DOHH2 (cell line): ENCODE measurements at regions not wholly inside any gene's neighbourhood (a gene's known extent, or its start where the extent isn't known, plus 50 kb on each side); places are given as distances from the start of the nearest gene placed in this dataset.

ENCODE experiments used
- H3F3A ChIP-seq: fragments of 200-600 bp; sonication (generic), shearing (Covaris generic); 2 replicates; pipeline ENCODE4 v1.6.0; 2016; ENCODE audit warnings: antibody characterized with exemption, mild to moderate bottlenecking; ENCODE audit not compliant: control insufficient read depth, insufficient read depth
- H3K27ac ChIP-seq: fragments of 200-600 bp; sonication (generic); 2 replicates; pipeline ENCODE4 v1.5.1; 2014; ENCODE audit warnings: low read depth, mild to moderate bottlenecking, low read length, moderate library complexity
- H3K27me3 ChIP-seq: fragments of 200-600 bp; sonication (generic); 2 replicates; pipeline ENCODE4 v1.6.1; 2014; ENCODE audit warnings: mild to moderate bottlenecking, low read length, mixed read lengths; ENCODE audit not compliant: control insufficient read depth
- H3K36me3 ChIP-seq: fragments of 200-600 bp; sonication (generic); 2 replicates; pipeline ENCODE4 v1.6.1; 2014; ENCODE audit warnings: mild to moderate bottlenecking, low read length, moderate library complexity, mixed read lengths; ENCODE audit not compliant: control insufficient read depth
- H3K4me1 ChIP-seq: fragments of 200-600 bp; sonication (generic); 2 replicates; pipeline ENCODE4 v1.6.1; 2014; ENCODE audit warnings: mild to moderate bottlenecking, low read length, mixed read lengths; ENCODE audit not compliant: control insufficient read depth
- H3K4me2 ChIP-seq: fragments of 200-600 bp; sonication (generic); 2 replicates; pipeline ENCODE4 v1.6.0; 2014; ENCODE audit warnings: mild to moderate bottlenecking, low read length, moderate library complexity
- H3K4me3 ChIP-seq: fragments of 200-600 bp; sonication (generic); 2 replicates; pipeline ENCODE4 v1.5.1; 2014; ENCODE audit warnings: mild to moderate bottlenecking, low read length, mixed read lengths
- H3K79me2 ChIP-seq: fragments of 200-600 bp; sonication (generic); 2 replicates; pipeline ENCODE4 v1.6.1; 2014; ENCODE audit warnings: mild to moderate bottlenecking, low read length, mixed read lengths; ENCODE audit not compliant: control insufficient read depth
- H3K9me2 ChIP-seq: fragments of 200-600 bp; sonication (generic); replicated peaks from 2 replicates; pipeline ENCODE4 v1.6.1; 2014; ENCODE audit warnings: mild to moderate bottlenecking, low read length, mixed read lengths; ENCODE audit not compliant: control insufficient read depth
- H3K9me3 ChIP-seq: fragments of 200-600 bp; sonication (generic); 2 replicates; pipeline ENCODE4 v1.6.1; 2014; ENCODE audit warnings: antibody characterized with exemption, low read length, mixed read lengths; ENCODE audit not compliant: control insufficient read depth, insufficient read depth
- H4K20me1 ChIP-seq: fragments of 200-600 bp; sonication (generic); 2 replicates; pipeline ENCODE4 v1.6.0; 2014; ENCODE audit warnings: low read depth, mild to moderate bottlenecking, antibody characterized with exemption, low read length, moderate library complexity; ENCODE audit not compliant: control insufficient read depth, insufficient read depth
- CTCF ChIP-seq: fragments of 200-600 bp; sonication (generic); IDR thresholded peaks from one replicate; pipeline ENCODE4 v1.5.1; 2014; ENCODE audit warnings: antibody characterized with exemption, mild to moderate bottlenecking, low read depth, low read length; ENCODE audit not compliant: poor library complexity, severe bottlenecking
- EZH2phosphoT487 ChIP-seq: fragments of 200-600 bp; sonication (generic); IDR thresholded peaks from 2 replicates; pipeline ENCODE4 v1.6.1; 2017; ENCODE audit warnings: borderline replicate concordance, mild to moderate bottlenecking, antibody characterized with exemption, low read length, moderate library complexity, mixed read lengths

GRCh38 chr11:35066030-35066429 lies 72.9 kb upstream of the CD44 start:
- H3K9me3 ChIP-seq = 0 out of 2 replicates have a peak, but pooled peaks cover 3% of the 10 kb centered on the region
- H3K27ac ChIP-seq = no peak overlapping the region
- H3K36me3 ChIP-seq = no peaks in the 10 kb centered on the region
- no peak overlapping the region for H3K4me2 ChIP-seq
- H3K9me2 ChIP-seq = no peaks in the 10 kb centered on the region
- H3K79me2 ChIP-seq = no peaks in the 10 kb centered on the region
- no peak overlapping the region for H3K4me3 ChIP-seq
- peaks cover 6% of the 10 kb centered on the region for H3K4me1 ChIP-seq
- no peaks in the 10 kb centered on the region for H3F3A ChIP-seq
- no peaks in the 10 kb centered on the region for H3K27me3 ChIP-seq
- TF ChIP-seq CTCF (no peak), EZH2phosphoT487 (no peak)
- no peaks in the 10 kb centered on the region for H4K20me1 ChIP-seq

DNA sequence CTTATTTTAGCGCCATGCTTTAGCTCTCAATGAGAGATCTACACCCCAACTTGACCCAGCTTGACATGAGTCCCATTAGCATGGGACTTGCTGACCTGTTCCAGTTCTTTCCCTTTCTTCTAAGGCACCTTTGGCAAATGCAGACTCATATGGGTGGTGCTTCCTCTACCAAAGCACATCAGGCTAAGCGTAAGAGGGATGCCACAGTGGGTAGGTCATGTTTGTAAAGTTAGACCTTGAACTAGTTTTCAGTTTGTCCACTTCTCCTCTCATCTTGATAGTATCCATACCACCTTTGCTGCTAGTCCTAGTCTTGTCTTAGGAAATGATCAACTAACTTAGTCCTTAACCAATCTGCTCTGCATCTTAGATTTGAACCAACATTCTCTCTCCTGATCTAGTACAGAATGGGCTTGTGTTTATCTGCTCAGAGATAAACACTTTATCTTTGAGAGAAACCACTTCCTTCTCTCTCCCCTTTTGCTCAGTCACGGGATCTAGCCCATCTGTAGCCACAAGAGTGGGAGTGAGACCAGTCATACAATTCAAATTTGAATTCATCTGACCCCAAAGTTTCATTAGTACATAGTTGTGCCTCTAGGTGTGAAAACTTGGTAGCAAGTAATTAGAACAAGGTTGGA lies 72.1 kb upstream of the CD44 start:
- Histone ChIP-seq H3K9me2 (no peaks in the 10 kb centered on the region), H3K4me3 (no peak overlapping the region), H3K27me3 (no peaks in the 10 kb centered on the region), H4K20me1 (no peaks in the 10 kb centered on the region), H3K79me2 (no peaks in the 10 kb centered on the region), H3K4me2 (no peak overlapping the region), H3K36me3 (no peaks in the 10 kb centered on the region), H3K9me3 (0 out of 2 replicates have a peak, but pooled peaks cover 3% of the 10 kb centered on the region), H3F3A (no peaks in the 10 kb centered on the region), H3K27ac (no peak overlapping the region), H3K4me1 (peaks cover 6% of the 10 kb centered on the region)
- TF ChIP-seq CTCF (no peak), EZH2phosphoT487 (no peak)

DNA sequence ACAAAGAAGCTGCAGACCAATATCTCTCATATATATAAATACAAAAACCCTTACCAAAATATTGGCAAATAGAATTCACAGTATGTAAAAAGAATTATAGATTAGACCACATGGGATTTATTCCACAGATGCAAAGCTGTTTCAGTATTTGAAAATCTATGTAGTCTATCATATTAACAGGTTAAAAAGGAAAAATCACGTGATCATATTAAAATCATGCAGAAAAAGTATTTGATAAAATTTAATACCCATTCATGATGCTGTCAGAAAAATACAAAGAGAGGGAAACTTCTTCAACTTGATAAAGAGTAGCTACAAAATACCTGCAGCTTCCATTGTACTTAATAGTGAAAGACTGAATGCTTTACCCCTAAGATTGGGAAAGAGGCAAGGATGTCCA lies 67.2 kb upstream of the CD44 start:
- Histone ChIP-seq H3K9me3 (0 out of 2 replicates have a peak, but pooled peaks cover 3% of the 10 kb centered on the region), H3K9me2 (no peaks in the 10 kb centered on the region), H3K4me3 (no peak overlapping the region), H4K20me1 (no peaks in the 10 kb centered on the region), H3K36me3 (no peaks in the 10 kb centered on the region), H3K27me3 (no peaks in the 10 kb centered on the region), H3K27ac (no peak overlapping the region), H3K4me2 (no peak overlapping the region), H3K4me1 (peaks cover 8% of the 10 kb centered on the region), H3K79me2 (no peaks in the 10 kb centered on the region), H3F3A (no peaks in the 10 kb centered on the region)
- TF ChIP-seq EZH2phosphoT487 (no peak), CTCF (no peak)
